ENCODE measurements at regions not wholly inside any gene's neighbourhood (a gene's known extent, or its start where the extent isn't known, plus 50 kb on each side); places are given as distances from the start of the nearest gene placed in this dataset.

DNA sequence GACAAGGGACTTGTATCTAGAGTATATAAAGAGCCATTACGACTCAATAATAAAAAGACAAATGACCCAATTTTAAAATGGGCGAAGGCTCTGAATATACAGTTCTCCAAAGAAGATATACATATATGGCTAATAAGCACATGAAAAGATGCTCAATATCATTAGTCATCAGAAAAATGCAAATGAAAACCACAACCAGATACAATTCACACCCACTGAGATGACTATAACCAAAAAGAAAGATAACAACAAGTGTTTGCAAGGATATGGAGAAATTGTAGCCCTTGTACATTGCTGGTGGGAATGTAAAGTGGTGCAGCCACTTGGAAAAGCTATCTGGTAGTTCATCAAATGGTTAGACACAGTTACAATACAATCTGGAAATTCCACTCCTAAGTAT, 96.3 kb downstream of the TRIM29 start:
- TF ChIP-seq, protein P1, sequence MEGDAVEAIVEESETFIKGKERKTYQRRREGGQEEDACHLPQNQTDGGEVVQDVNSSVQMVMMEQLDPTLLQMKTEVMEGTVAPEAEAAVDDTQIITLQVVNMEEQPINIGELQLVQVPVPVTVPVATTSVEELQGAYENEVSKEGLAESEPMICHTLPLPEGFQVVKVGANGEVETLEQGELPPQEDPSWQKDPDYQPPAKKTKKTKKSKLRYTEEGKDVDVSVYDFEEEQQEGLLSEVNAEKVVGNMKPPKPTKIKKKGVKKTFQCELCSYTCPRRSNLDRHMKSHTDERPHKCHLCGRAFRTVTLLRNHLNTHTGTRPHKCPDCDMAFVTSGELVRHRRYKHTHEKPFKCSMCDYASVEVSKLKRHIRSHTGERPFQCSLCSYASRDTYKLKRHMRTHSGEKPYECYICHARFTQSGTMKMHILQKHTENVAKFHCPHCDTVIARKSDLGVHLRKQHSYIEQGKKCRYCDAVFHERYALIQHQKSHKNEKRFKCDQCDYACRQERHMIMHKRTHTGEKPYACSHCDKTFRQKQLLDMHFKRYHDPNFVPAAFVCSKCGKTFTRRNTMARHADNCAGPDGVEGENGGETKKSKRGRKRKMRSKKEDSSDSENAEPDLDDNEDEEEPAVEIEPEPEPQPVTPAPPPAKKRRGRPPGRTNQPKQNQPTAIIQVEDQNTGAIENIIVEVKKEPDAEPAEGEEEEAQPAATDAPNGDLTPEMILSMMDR (IDR thresholded peaks at IDR 0.05; ENCODE audit: poor library complexity) = no peak
- TF ChIP-seq EZH2phosphoT487 (IDR thresholded peaks at IDR 0.05; ENCODE audit: low read depth, severe bottlenecking, unreplicated experiment) = no peak

Measured in hepatocyte (in vitro differentiated cells).